Calu3 (cell line): ENCODE measurements at regions not wholly inside any gene's neighbourhood (a gene's known extent, or its start where the extent isn't known, plus 50 kb on each side); places are given as distances from the start of the nearest gene placed in this dataset.
"Not testable (repeated sequence)": the region's sequence is repeated elsewhere in the genome, so short reads cannot be mapped to it uniquely, and the experiment has no call there.

ENCODE experiments used
- BruUV-seq: library from RNA; stranded (reverse); fragments of 400-500 nt; replicated peaks from 2 replicates; lab custom pipeline; 2021; lab: Mats Ljungman, UMichigan
- CTCF ChIA-PET: fragments of 300-600 bp; sonication (Branson Sonifier 250); formaldehyde crosslinking; loops from one replicate; lab custom pipeline; 2022; ENCODE audit warnings: antibody characterized with exemption; lab: Charles Lee
- DNase-seq: peaks from one replicate; pipeline ENCODE4 v3.0.0; 2022
- H3K27ac Mint-ChIP-seq: one replicate; pipeline ENCODE4 v1.8.0; 2022; ENCODE audit warnings: mixed read lengths; ENCODE audit not compliant: unreplicated experiment
- H3K27me3 Mint-ChIP-seq: one replicate; pipeline ENCODE4 v1.8.0; 2022; ENCODE audit warnings: mixed read lengths; ENCODE audit not compliant: unreplicated experiment
- H3K36me3 Mint-ChIP-seq: one replicate; pipeline ENCODE4 v1.8.0; 2022; ENCODE audit warnings: mild to moderate bottlenecking, moderate library complexity, mixed read lengths; ENCODE audit not compliant: insufficient read depth, unreplicated experiment
- H3K4me1 Mint-ChIP-seq: one replicate; pipeline ENCODE4 v1.8.0; 2022; ENCODE audit warnings: mild to moderate bottlenecking, low read depth, mixed read lengths; ENCODE audit not compliant: unreplicated experiment
- H3K4me3 Mint-ChIP-seq: one replicate; pipeline ENCODE4 v1.8.0; 2022; ENCODE audit warnings: mild to moderate bottlenecking, low read depth, moderate library complexity, mixed read lengths; ENCODE audit not compliant: unreplicated experiment
- H3K9me3 Mint-ChIP-seq: one replicate; pipeline ENCODE4 v1.8.0; 2022; ENCODE audit warnings: low read depth, mixed read lengths; ENCODE audit not compliant: unreplicated experiment
- intact Hi-C: fragments of 100-400 bp; cut with micrococcal nuclease; formaldehyde crosslinking; loops from one replicate; pipeline ENCODE4 v1.10.0; 2022; ENCODE audit not compliant: unreplicated experiment
- TF ChIP-seq, protein P1 (sequence below): fragments of 200-600 bp; IDR thresholded peaks from one replicate; pipeline ENCODE4 v1.8.0; 2022; ENCODE audit warnings: antibody characterized with exemption; ENCODE audit not compliant: unreplicated experiment

DNA sequence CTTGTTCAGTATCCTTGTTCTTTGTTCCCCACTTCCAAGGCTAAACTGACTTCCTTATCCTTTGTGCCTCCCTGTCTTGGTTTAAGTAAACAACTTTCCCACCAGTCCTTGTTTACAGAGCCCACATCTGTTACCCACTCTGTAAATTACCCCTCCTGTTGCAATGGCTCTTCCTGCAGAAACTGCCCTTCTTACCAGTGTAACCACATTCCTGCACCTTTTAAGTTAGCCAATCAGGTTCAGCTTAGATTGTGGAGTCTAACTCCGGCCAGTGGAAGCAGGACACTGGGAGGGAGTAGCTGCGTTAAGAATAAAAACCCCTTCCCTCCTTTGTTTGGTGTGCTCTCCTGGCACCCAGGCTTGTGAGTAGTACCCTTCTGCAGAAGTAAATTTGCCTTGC lies 360.9 kb downstream of the PRDM5 start:
- Mint-ChIP-seq H3K9me3 (peaks cover 3% of the 10 kb centered on the region), H3K27me3 (no peaks in the 10 kb centered on the region), H3K4me1 (no peaks in the 10 kb centered on the region), H3K4me3 (no peak overlapping the region), H3K27ac (no peak overlapping the region), H3K36me3 (no peaks in the 10 kb centered on the region)
- no TSS peak for BruUV-seq
- TF ChIP-seq, protein P1, sequence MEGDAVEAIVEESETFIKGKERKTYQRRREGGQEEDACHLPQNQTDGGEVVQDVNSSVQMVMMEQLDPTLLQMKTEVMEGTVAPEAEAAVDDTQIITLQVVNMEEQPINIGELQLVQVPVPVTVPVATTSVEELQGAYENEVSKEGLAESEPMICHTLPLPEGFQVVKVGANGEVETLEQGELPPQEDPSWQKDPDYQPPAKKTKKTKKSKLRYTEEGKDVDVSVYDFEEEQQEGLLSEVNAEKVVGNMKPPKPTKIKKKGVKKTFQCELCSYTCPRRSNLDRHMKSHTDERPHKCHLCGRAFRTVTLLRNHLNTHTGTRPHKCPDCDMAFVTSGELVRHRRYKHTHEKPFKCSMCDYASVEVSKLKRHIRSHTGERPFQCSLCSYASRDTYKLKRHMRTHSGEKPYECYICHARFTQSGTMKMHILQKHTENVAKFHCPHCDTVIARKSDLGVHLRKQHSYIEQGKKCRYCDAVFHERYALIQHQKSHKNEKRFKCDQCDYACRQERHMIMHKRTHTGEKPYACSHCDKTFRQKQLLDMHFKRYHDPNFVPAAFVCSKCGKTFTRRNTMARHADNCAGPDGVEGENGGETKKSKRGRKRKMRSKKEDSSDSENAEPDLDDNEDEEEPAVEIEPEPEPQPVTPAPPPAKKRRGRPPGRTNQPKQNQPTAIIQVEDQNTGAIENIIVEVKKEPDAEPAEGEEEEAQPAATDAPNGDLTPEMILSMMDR = no peak
- CTCF ChIA-PET = no interaction called here
- intact Hi-C loops = no loop called here
- no peak for DNase-seq

DNA sequence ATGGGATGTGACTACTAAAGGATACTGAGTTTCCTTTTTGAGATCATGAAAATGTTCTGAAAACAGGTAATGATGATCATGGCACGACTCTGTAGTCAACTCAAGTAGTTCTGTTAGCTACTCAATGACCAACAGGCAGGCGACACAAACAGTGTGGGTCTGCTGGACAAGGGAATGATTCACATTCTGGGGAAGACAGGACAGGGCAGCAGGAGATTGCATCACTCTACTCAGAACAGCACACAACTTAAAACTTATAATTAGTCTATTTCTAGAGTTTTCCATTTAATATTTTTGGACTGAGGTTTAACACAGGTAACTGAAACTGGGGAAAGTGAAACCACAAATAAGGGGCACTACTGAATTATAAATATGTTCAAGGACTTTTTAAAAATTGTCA lies 365.2 kb downstream of the PRDM5 start:
- no peaks in the 10 kb centered on the region for H3K9me3 Mint-ChIP-seq
- H3K4me1 Mint-ChIP-seq = no peaks in the 10 kb centered on the region
- no peaks in the 10 kb centered on the region for H3K27me3 Mint-ChIP-seq
- intact Hi-C loops = no loop called here
- H3K4me3 Mint-ChIP-seq = no peak overlapping the region
- H3K36me3 Mint-ChIP-seq = no peaks in the 10 kb centered on the region
- BruUV-seq = no TSS peak
- no peak for DNase-seq
- CTCF ChIA-PET = no interaction called here
- H3K27ac Mint-ChIP-seq = no peak overlapping the region
- TF ChIP-seq, protein P1 = no peak

DNA sequence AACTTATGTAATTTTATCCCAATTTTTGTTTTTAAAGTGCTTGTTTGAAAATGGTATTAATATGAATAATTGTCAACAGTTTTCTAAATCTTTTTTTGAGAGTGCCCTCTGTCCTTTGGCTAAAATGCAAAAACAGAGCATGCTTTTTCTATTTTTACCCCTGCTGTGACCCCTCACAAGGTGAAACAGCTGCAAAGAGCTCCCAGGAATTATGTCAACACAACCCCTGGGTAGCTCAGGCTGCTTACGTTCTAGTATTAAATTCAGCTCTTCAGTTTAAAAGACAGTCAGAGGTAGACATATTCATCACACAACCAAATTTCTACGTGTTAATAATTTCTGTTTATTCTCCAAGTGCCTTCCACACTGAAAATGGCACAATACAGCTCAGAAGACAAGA lies 367.5 kb downstream of the PRDM5 start:
- no TSS peak for BruUV-seq
- H3K4me1 Mint-ChIP-seq = no peaks in the 10 kb centered on the region

DNA sequence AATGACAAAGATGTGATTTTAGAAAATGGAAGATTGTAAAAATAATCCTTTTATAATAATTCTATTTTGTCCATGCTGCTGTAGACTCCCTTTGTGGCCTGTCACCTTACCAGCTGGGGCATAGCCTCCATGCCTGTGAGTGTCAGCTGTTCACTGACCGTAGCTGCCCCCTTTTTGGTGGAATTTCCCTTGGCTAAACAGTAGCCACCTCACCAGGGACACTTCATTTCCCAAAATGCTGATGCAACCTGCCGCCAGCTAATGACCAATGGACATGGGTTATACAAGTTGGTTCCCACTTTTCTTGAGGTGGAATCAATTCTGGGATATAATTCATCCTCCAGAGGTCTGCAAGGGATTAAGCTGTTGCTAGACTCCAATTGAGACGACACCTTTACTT lies 368.4 kb downstream of the PRDM5 start:
- CTCF ChIA-PET = no interaction called here
- DNase-seq = no peak
- Mint-ChIP-seq H3K27ac (no peak overlapping the region), H3K36me3 (no peaks in the 10 kb centered on the region), H3K4me3 (no peak overlapping the region), H3K4me1 (no peaks in the 10 kb centered on the region), H3K27me3 (no peaks in the 10 kb centered on the region), H3K9me3 (no peaks in the 10 kb centered on the region)
- intact Hi-C loops = no loop called here
- TF ChIP-seq, protein P1 = no peak
- BruUV-seq = no TSS peak

More for the DNA sequence above, 367.5 kb downstream of the PRDM5 start:
- no peak overlapping the region for H3K27ac Mint-ChIP-seq
- H3K4me3 Mint-ChIP-seq = no peak overlapping the region
- H3K36me3 Mint-ChIP-seq = no peaks in the 10 kb centered on the region
- no peaks in the 10 kb centered on the region for H3K9me3 Mint-ChIP-seq
- CTCF ChIA-PET = no interaction called here
- intact Hi-C loops = no loop called here
- no peak for DNase-seq
- TF ChIP-seq, protein P1 = no peak
- no peaks in the 10 kb centered on the region for H3K27me3 Mint-ChIP-seq

DNA sequence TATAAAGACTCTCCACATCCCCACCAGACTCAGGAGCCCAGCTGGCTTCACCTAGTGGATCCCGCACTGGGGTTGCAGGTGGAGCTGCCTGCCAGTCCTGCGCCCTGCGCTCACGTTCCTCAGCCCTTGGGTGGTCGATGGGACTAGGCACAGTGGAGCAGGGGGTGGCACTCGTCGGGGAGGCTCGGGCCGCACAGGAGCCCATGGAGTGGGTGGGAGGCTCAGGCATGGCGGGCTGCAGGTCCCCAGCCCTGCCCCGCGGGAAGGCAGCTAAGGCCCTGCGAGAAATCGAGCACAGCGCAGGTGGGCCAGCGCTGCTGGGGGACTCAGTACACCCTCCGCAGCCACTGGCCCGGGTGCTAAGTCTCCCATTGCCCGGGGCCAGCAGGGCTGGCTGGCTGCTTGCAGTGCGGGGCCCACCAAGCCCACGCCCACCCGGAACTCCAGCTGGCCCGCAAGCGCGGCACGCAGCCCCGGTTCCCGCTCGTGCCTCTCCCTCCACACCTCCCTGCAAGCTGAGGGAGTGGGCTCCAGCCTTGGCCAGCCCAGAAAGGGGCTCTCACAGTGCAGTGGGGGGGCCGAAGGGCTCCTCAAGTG lies 371.8 kb downstream of the PRDM5 start:
- CTCF ChIA-PET, H3K4me1 Mint-ChIP-seq, H3K27me3 Mint-ChIP-seq, intact Hi-C loops, DNase-seq, H3K9me3 Mint-ChIP-seq, H3K36me3 Mint-ChIP-seq, H3K4me3 Mint-ChIP-seq, H3K27ac Mint-ChIP-seq, BruUV-seq: not testable (repeated sequence)
